Epithelial cell of esophagus (primary cell): ENCODE measurements at regions not wholly inside any gene's neighbourhood (a gene's known extent, or its start where the extent isn't known, plus 50 kb on each side); places are given as distances from the start of the nearest gene placed in this dataset.
"Not testable (repeated sequence)": the region's sequence is repeated elsewhere in the genome, so short reads cannot be mapped to it uniquely, and the experiment has no call there.

Experiments
- DNase-seq: peaks from one replicate; pipeline ENCODE4 v3.0.0; 2010; ENCODE audit warnings: low read depth
- H3K4me3 ChIP-seq: 2 replicates; pipeline ENCODE4 v1.5.1; 2011; ENCODE audit warnings: mild to moderate bottlenecking, low read length, control low read depth
- CTCF ChIP-seq: IDR thresholded peaks from 2 replicates; pipeline ENCODE4 v1.5.1; 2011; ENCODE audit warnings: low read depth, mild to moderate bottlenecking, low read length, control low read depth, inconsistent platforms; ENCODE audit not compliant: insufficient read depth; ENCODE audit errors: missing control alignments

- DNase-seq: no peak
- H3K4me3 ChIP-seq: no peak overlapping the region
Measured at GRCh38 chr12:105469701-105470100, 139.2 kb downstream of the C12orf75 start.

GRCh38 chr12:105470102-105470501, 139.6 kb downstream of the C12orf75 start:
- no peak for DNase-seq
- no peak for TF ChIP-seq CTCF
- H3K4me3 ChIP-seq: no peak overlapping the region

More at GRCh38 chr12:105469701-105470100, 139.2 kb downstream of the C12orf75 start:
- no peak for TF ChIP-seq CTCF

GRCh38 chr12:105470601-105471000, 140.1 kb downstream of the C12orf75 start:
- DNase-seq: no peak
- no peak for TF ChIP-seq CTCF
- H3K4me3 ChIP-seq: no peak overlapping the region

- no peak for TF ChIP-seq CTCF
- DNase-seq: peak; percentile 83
Measured at GRCh38 chr12:105474672-105475071, 144.2 kb downstream of the C12orf75 start.

GRCh38 chr12:105476616-105477015, 146.1 kb downstream of the C12orf75 start:
- TF ChIP-seq CTCF: no peak
- no peak for DNase-seq
- no peak overlapping the region for H3K4me3 ChIP-seq

More at GRCh38 chr12:105474672-105475071, 144.2 kb downstream of the C12orf75 start:
- no peak overlapping the region for H3K4me3 ChIP-seq

GRCh38 chr12:105477873-105478272, 147.4 kb downstream of the C12orf75 start:
- TF ChIP-seq CTCF: no peak
- no peak for DNase-seq
- H3K4me3 ChIP-seq: no peak overlapping the region

GRCh38 chr12:105478788-105479187, 148.3 kb downstream of the C12orf75 start:
- H3K4me3 ChIP-seq, DNase-seq: not testable (repeated sequence)

- no peak for TF ChIP-seq CTCF
- DNase-seq: no peak
- no peak overlapping the region for H3K4me3 ChIP-seq
Measured at GRCh38 chr12:105479710-105480109, 149.2 kb downstream of the C12orf75 start.
